ENCODE measurements at regions not wholly inside any gene's neighbourhood (a gene's known extent, or its start where the extent isn't known, plus 50 kb on each side); places are given as distances from the start of the nearest gene placed in this dataset.

- TF ChIP-seq POLR2A (IDR thresholded peaks at IDR 0.05) (no peak), CTCF (IDR thresholded peaks at IDR 0.05) (no peak)
These were observed 449.9 kb upstream of the FLRT2 start for GRCh38 chr14:85079842-85080730.
